T47D (cell line): ENCODE measurements at regions not wholly inside any gene's neighbourhood (a gene's known extent, or its start where the extent isn't known, plus 50 kb on each side); places are given as distances from the start of the nearest gene placed in this dataset.

ENCODE experiments used
- DNase-seq, 2 experiments: peaks; one replicate each; pipeline versions ENCODE4 v3.0.0 to v3.0.0-alpha.2; 2011 to 2012; ENCODE audit warnings: low read depth in 1 of 2, low spot score in 1 of 2
- JUND ChIP-seq: IDR thresholded peaks from 2 replicates; pipeline ENCODE4 v1.6.1; 2012; ENCODE audit warnings: low read depth
- in situ Hi-C: cut with HindIII; loops from 2 replicates; pipeline ENCODE4 v1.10.0; 2016; ENCODE audit warnings: low sequenced_read_pairs, low pct_unique_long_range_greater_than_20kb

DNA sequence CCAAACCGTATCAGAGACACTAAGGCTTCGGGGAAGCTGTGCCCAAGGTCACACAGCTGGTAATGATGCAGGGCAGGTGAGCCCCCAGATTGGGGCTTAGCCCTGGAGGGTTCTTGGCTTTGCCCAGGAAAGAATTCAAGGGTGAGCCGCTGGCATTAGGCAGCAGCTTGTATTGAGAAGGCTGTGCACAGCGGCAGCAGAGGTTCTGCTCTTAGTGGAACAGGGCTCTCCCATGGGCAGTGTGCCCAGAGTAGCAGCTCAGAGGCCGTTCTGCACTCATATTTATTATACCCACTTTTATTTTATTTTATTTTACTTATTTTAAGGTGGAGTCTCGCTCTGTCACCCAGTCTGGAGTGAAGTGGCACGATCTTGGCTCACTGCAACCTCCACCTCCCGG, 85.8 kb upstream of the IER5L start:
- TF ChIP-seq JUND = no peak
- DNase-seq = no peak
- in situ Hi-C loops = no loop called here

DNA sequence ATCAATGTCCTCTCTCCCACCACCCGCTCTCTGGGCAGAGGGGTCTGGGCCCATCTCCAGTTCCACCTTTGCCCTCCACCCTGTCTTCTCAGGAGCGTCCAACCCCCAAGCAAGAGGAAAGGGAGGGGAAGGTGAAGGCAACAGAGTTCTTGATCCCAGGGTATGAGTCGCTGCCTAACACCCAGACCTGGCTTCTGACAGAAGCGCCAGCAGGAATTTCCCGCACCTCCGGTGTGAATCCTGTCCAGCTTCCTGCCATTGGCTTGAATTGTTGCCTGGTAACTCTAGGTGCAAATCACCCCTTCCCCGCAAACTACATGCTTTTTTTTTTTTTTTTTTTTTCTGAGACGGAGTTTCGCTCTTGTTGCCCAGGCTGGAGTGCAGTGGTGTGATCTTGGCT, 84.2 kb upstream of the IER5L start:
- in situ Hi-C loops = no loop called here
- TF ChIP-seq JUND = no peak
- DNase-seq = no peak

GRCh38 chr9:129259375-129259774, 81.3 kb upstream of the IER5L start:
- DNase-seq = no peak
- TF ChIP-seq JUND = no peak
- in situ Hi-C loops = no loop called here

GRCh38 chr9:129258823-129259301, 80.8 kb upstream of the IER5L start:
- in situ Hi-C loops = no loop called here
- TF ChIP-seq JUND = no peak
- no peak for DNase-seq

DNA sequence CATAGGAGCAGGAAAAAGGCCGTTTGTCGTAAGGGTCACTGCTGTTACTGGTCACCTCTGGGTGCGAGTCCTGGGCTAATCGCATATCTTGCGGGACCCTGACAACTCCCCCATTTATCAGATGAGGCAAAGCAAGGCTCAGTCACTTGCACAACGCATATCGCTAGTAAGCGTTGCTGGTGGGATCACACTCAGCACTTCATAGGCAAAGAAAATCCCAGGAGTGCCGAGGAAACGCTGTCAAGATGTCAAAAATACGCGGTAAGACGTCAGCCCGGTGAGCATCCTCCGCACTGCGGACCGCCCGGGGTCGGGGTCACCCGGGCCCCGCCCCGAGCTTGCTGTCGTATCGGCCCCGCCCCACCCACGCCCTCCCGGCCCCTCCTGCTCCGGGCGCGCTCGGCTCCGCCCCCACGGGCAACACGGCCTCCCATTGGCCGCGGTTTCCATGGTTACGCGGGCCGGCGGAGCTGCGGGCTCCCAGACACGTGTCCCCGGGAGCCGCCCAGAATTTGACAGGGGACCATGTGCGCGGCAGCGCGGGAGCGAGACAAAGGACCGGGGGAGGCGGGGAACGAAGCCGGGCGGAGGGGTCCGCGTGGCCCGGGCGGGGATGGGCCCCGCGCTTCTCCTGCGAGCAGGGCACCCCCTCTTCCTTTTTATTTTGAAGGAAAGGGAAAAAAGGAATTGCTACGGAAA, 80.2 kb upstream of the IER5L start:
- in situ Hi-C loops = no loop called here
- peak; percentile 98 to 99 for DNase-seq
- TF ChIP-seq JUND = no peak

GRCh38 chr9:129256959-129257713, 79.1 kb upstream of the IER5L start:
- no peak for TF ChIP-seq JUND
- in situ Hi-C loops = no loop called here
- DNase-seq = peak in 1 of 2 experiments; percentile 30

DNA sequence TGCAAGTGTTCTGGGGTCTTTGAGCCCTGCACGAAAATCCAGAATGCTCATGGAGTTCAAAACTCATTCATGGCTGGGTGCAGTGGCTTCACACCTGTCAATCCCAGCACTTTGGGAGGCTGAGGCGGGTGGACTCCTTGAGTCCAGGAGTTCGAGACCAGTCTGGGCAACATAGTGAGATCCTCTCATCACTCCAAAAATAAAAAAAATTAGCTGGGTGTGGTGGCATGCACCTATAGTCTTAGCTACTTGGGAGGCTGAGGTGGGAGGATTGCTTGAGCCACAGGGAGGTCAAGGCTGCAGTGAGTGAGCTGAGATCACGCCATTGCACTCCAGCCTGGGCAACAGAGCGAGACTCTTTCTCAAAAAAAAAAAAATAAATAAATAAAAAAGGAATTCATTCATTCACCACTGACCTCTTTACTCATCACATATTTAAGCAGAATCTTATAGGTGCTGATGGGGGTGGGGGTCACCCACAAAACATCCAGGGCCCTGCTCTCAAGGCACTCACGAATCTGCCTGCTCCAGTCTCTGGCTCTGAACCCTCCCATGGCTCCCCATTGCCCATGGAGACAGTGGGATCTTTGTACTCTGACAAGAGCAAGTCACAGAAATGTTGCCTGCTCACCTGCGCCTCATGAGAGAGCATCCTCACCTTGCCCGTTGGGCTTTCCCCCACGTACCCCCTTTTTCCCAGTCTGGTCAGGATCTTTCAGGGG, 76.7 kb upstream of the IER5L start:
- no peak for DNase-seq
- no peak for TF ChIP-seq JUND
- in situ Hi-C loops = no loop called here

DNA sequence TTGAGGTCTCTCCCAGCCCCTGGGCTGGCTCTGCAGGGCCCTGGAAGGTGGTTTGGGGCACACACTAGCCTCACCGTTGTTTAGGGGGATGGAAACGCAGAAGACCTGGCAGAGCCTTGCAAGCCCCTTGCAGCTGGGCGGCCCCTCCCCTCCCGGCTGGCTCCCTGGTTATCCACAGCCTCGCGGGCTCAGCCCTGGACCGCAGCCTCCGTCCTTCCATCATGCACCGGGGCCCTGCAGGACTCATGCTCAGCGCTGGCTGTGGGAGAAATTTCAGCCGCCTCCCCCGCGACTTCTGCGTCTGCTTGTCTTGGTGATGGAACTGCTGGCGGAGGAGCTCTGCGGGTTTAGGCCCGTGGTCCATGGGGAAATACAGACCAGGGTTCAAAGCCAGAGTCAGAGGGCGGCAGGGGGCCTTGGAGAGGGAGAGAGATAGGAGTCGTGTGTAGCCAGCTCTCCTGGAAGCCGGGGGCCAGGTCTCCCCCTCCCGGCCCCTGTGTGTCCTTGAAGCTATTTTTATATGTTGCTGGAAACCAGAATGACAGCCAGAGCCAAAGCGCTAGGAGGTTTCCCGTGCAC, 75.8 kb upstream of the IER5L start:
- DNase-seq = no peak
- in situ Hi-C loops = no loop called here
- no peak for TF ChIP-seq JUND

DNA sequence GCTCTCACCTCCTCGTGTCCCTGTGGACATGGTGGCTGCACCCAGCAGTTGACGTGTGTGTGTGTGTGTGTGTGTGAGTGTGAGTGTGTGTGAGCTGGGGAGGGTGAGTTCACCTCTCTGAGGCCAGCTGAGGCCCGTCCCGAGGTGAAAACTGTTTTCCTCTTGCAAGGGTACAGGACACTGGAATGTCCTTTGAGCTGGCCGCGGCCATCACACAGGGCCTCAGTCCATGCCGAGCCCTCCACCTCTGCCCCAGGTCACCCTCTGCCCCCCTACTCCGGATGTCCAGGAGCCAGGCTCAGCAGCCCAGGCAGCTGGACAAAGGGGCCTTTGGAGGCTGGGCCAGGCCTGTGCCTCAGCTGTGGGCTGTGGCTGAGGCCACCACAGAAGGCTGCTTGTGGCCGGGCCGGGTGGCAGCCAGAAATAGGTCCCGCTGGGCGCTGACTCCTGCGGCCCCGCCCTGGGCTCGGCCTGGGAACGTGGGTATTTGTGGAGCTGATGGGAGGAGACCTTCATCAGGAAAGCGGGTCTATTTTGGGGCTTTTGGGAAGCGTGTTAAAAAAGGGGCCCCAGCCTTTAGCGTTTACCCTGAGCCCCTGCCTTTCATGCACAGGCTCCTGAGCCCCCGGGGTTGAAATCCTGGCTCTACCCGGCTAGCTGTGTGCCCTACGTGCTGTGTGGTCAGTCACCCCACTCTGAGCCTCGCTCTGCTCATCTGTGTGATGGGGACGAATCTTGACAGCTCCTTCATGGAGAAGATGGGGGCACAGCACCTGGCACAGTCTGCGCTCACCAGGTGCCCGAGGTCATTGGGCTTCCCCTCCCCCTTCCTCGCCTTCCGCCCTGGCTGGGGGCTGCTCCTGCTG, 75.1 kb upstream of the IER5L start:
- no peak for TF ChIP-seq JUND
- in situ Hi-C loops = no loop called here
- DNase-seq = no peak

DNA sequence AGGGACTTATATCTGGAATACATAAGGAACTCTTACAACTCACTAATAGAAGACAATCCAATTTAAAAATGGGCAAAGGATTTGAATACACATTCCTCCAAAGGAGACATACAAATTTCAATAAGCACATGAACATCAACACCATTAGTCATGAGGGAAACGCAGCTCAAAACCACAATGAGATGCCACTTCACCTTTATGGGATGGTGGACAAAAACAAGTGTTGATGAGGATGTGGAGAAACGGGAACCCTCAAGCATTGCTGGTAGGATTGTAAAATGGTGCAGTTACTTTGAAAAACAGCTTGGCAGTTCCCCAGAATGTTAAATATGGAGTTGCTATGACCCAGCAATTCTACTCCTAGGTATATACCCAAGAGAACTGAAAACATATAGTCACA, 72.7 kb upstream of the IER5L start:
- in situ Hi-C loops = no loop called here
- no peak for TF ChIP-seq JUND
- no peak for DNase-seq

DNA sequence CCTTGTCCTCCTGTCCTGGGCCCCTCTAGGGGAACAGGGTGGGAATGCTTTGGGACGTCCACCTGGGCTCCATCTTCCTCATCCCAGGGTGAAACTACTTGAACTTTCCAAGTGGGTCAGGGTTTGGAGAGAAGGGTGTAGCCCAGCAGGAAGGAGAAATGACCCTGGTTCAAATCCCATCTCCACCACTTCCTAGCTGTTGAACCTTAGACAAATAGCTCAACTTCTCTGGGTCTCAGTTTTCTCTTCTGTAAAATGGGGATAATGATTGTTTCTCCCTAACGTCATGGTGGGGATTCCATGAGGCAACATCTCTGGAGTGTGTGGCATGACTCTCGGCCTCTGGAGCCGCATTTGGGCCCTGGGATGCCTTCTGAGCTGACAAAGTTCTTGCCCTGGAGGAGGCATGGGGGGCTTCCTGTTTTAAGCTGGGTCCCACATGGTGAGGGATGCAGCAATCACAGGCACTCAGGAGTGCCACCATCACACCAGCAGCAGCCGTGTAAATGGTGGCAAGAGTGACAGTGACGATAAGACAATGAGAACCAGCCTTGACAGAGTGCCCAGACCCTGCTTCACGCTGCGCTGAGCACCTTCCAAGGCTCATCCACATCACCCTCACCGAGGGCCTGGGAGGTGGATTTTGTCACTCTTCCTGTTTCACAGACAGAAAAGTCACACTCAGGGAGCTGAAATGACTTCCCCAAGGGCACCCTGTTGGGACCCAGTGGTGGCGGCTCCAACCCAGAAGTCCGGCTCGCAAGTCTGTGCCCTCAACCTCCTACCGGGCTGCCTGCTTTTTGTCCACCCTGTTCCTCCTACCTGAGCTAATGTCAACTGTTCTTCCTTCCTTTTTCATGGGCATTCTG, 69.5 kb upstream of the IER5L start:
- in situ Hi-C loops = no loop called here
- TF ChIP-seq JUND = no peak
- DNase-seq = no peak

- no peak for DNase-seq
- in situ Hi-C loops = no loop called here
- no peak for TF ChIP-seq JUND
Measured at GRCh38 chr9:129245276-129245675, 67.2 kb upstream of the IER5L start.
